H9 (cell line): ENCODE measurements at regions not wholly inside any gene's neighbourhood (a gene's known extent, or its start where the extent isn't known, plus 50 kb on each side); places are given as distances from the start of the nearest gene placed in this dataset.

Source experiments
- DNase-seq: peaks from one replicate; pipeline ENCODE4 v3.0.0-alpha.2; 2017
- H2AFZ ChIP-seq: one replicate; pipeline ENCODE4 v1.6.1; 2013; ENCODE audit warnings: mild to moderate bottlenecking, low read length, control low read depth, moderate library complexity
- H2AK5ac ChIP-seq: 2 replicates; pipeline ENCODE4 v1.6.1; 2013; ENCODE audit warnings: low read length, control low read depth, mixed read lengths; ENCODE audit not compliant: insufficient read length
- H2BK120ac ChIP-seq: one replicate; pipeline ENCODE4 v1.6.1; 2013; ENCODE audit warnings: low read depth, mild to moderate bottlenecking, low read length, control low read depth, inconsistent platforms; ENCODE audit not compliant: poor library complexity, severe bottlenecking
- H2BK12ac ChIP-seq: 2 replicates; pipeline ENCODE4 v1.6.1; 2013; ENCODE audit warnings: low read length, control low read depth, mixed read lengths, low read depth; ENCODE audit not compliant: insufficient read length
- H2BK15ac ChIP-seq: 2 replicates; pipeline ENCODE4 v1.6.1; 2013; ENCODE audit warnings: low read depth, low read length, control low read depth
- H2BK20ac ChIP-seq: one replicate; pipeline ENCODE4 v1.6.1; 2013; ENCODE audit warnings: low read depth, mild to moderate bottlenecking, low read length, control low read depth, inconsistent platforms; ENCODE audit not compliant: poor library complexity, severe bottlenecking
- H2BK5ac ChIP-seq: 2 replicates; pipeline ENCODE4 v1.6.1; 2013; ENCODE audit warnings: low read length, control low read depth, mixed read lengths; ENCODE audit not compliant: insufficient read length
- H3K14ac ChIP-seq: 2 replicates; pipeline ENCODE4 v1.6.1; 2013; ENCODE audit warnings: low read length, control low read depth; ENCODE audit not compliant: insufficient read depth
- H3K18ac ChIP-seq: 2 replicates; pipeline ENCODE4 v1.6.1; 2013; ENCODE audit warnings: low read depth, mild to moderate bottlenecking, mixed read lengths, low read length, control low read depth; ENCODE audit not compliant: insufficient read length
- H3K23ac ChIP-seq: 2 replicates; pipeline ENCODE4 v1.6.1; 2013; ENCODE audit warnings: low read length, control low read depth, mixed read lengths, low read depth; ENCODE audit not compliant: insufficient read length
- H3K23me2 ChIP-seq: 2 replicates; pipeline ENCODE4 v1.6.1; 2013; ENCODE audit warnings: low read depth, mild to moderate bottlenecking, mixed read lengths, low read length, control low read depth; ENCODE audit not compliant: insufficient read length, poor library complexity, severe bottlenecking
- H3K27ac ChIP-seq: 2 replicates; pipeline ENCODE4 v1.5.1; 2013; ENCODE audit warnings: low read length, control low read depth, mixed read lengths, low read depth; ENCODE audit not compliant: insufficient read length
- H3K27me3 ChIP-seq: 2 replicates; pipeline ENCODE4 v1.6.1; 2013; ENCODE audit warnings: low read length, control low read depth, inconsistent platforms; ENCODE audit not compliant: insufficient read depth
- H3K4ac ChIP-seq: 2 replicates; pipeline ENCODE4 v1.6.1; 2013; ENCODE audit warnings: low read depth, mild to moderate bottlenecking, control low read depth, inconsistent platforms, low read length, moderate library complexity
- H3K4me1 ChIP-seq: 2 replicates; pipeline ENCODE4 v1.6.1; 2013; ENCODE audit warnings: low read length, control low read depth, inconsistent platforms; ENCODE audit not compliant: insufficient read depth
- H3K4me2 ChIP-seq: 2 replicates; pipeline ENCODE4 v1.6.1; 2013; ENCODE audit warnings: low read length, control low read depth, mixed read lengths; ENCODE audit not compliant: insufficient read length, insufficient read depth
- H3K56ac ChIP-seq: 2 replicates; pipeline ENCODE4 v1.6.1; 2013; ENCODE audit warnings: low read depth, mild to moderate bottlenecking, mixed read lengths, low read length, control low read depth; ENCODE audit not compliant: insufficient read length
- H3K79me1 ChIP-seq: 2 replicates; pipeline ENCODE4 v1.6.1; 2013; ENCODE audit warnings: low read depth, mild to moderate bottlenecking, moderate library complexity, low read length, control low read depth, inconsistent platforms; ENCODE audit not compliant: insufficient read depth, poor library complexity, severe bottlenecking
- H3K79me2 ChIP-seq: 2 replicates; pipeline ENCODE4 v1.6.1; 2013; ENCODE audit warnings: low read length, control low read depth, inconsistent platforms; ENCODE audit not compliant: insufficient read depth
- H3K9ac ChIP-seq: 2 replicates; pipeline ENCODE4 v1.6.1; 2013; ENCODE audit warnings: low read length, control low read depth, mixed read lengths; ENCODE audit not compliant: insufficient read length; ENCODE audit errors: extremely low read depth
- H3K9me3 ChIP-seq: one replicate; pipeline ENCODE4 v1.6.1; 2013; ENCODE audit warnings: low read depth, low read length, inconsistent platforms; ENCODE audit not compliant: control insufficient read depth
- H3T11ph ChIP-seq: one replicate; pipeline ENCODE4 v1.6.1; 2013; ENCODE audit warnings: mild to moderate bottlenecking, low read length, control low read depth, inconsistent platforms
- H4K20me1 ChIP-seq: one replicate; pipeline ENCODE4 v1.6.1; 2013; ENCODE audit not compliant: control insufficient read depth, insufficient read length, insufficient read depth
- H4K5ac ChIP-seq: 2 replicates; pipeline ENCODE4 v1.6.1; 2013; ENCODE audit warnings: low read depth, mild to moderate bottlenecking, mixed read lengths, low read length, control low read depth; ENCODE audit not compliant: insufficient read length
- H4K8ac ChIP-seq: replicated peaks from 2 replicates; pipeline ENCODE4 v1.6.1; 2013; ENCODE audit warnings: low read length, control low read depth, mixed read lengths, low read depth; ENCODE audit not compliant: insufficient read length
- H4K91ac ChIP-seq: 2 replicates; pipeline ENCODE4 v1.6.1; 2013; ENCODE audit warnings: low read depth, mild to moderate bottlenecking, moderate library complexity, mixed read lengths, low read length, control low read depth; ENCODE audit not compliant: insufficient read length
- H3K27ac Mint-ChIP-seq, 3 experiments: 2 replicates in 2 of 3; 3 replicates in 1 of 3; pipeline ENCODE4 v1.8.0; 2020 to 2021; ENCODE audit warnings: mixed read lengths in 3 of 3, mild to moderate bottlenecking in 1 of 3, moderate library complexity in 1 of 3
- H3K27me3 Mint-ChIP-seq: 2 replicates; pipeline ENCODE4 v1.8.0; 2021; ENCODE audit warnings: low read depth, mild to moderate bottlenecking, moderate library complexity, mixed read lengths
- H3K36me3 Mint-ChIP-seq, 3 experiments: 2 replicates in 2 of 3; 3 replicates in 1 of 3; pipeline ENCODE4 v1.8.0; 2020 to 2021; ENCODE audit warnings: low read depth in 3 of 3, mixed read lengths in 3 of 3; ENCODE audit not compliant: insufficient read depth in 1 of 3
- H3K4me1 Mint-ChIP-seq, 2 experiments: 2 replicates each; pipeline ENCODE4 v1.8.0; 2020; ENCODE audit warnings: mixed read lengths in 2 of 2
- H3K4me3 Mint-ChIP-seq, 2 experiments: 2 replicates in 1 of 2; 3 replicates in 1 of 2; pipeline ENCODE4 v1.8.0; 2020 to 2021; ENCODE audit warnings: mild to moderate bottlenecking in 2 of 2, mixed read lengths in 2 of 2, moderate library complexity in 1 of 2
- H3K9me3 Mint-ChIP-seq, 2 experiments: 2 replicates in 1 of 2; 3 replicates in 1 of 2; pipeline ENCODE4 v1.8.0; 2020; ENCODE audit warnings: mild to moderate bottlenecking in 2 of 2, mixed read lengths in 2 of 2, moderate library complexity in 1 of 2
- WGBS: extraction: QIAGEN DNeasy Blood & Tissue Kit; methylation state at CpG from one replicate; pipeline ENCODE4 v1.1.7; 2013; ENCODE audit warnings: missing lambda C conversion rate, low lambda C conversion rate, mixed read lengths; ENCODE audit not compliant: insufficient read length; ENCODE audit errors: extremely low coverage; 5-methylcytosine and 5-hydroxymethylcytosine counted together
- TF ChIP-seq, protein P1 (sequence below): fragments of 200-600 bp; sonication (generic); conservative IDR thresholded peaks from 3 replicates; pipeline ENCODE4 v1.8.0; 2021; ENCODE audit warnings: antibody characterized with exemption, mild to moderate bottlenecking

DNA sequence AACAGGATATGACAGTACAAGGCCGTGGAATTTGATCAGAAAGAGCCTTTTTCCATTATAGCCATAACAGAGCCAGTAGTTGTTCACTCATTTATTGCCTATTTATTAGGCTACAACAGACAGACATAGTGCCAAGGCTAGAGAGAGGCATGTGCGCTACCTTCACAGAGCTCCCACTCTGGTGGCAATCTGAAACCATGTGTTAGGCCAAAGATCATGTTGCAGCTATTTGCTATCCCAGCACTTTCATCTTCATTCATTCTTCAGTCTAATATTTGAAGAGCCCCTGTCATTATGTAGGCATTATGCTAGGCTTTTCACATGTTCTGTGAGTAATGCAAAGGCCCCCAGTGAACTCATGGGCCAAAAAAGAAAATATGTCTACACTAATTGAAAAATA is 404.8 kb downstream of the IGSF11 start:
- Histone ChIP-seq H3K4ac (no peak overlapping the region), H3K79me2 (no peaks in the 10 kb centered on the region), H2BK120ac (no peak overlapping the region), H3K27ac (no peak overlapping the region), H3K18ac (no peak overlapping the region), H2AK5ac (no peak overlapping the region), H3K9ac (no peak overlapping the region), H3K9me3 (no peaks in the 10 kb centered on the region), H2BK20ac (no peak overlapping the region), H2AFZ (no peak overlapping the region), H3K14ac (no peak overlapping the region), H3K4me2 (no peak overlapping the region), H4K8ac (no peak overlapping the region), H2BK5ac (no peak overlapping the region), H2BK15ac (no peak overlapping the region), H3K79me1 (no peaks in the 10 kb centered on the region), H4K5ac (no peak overlapping the region), H2BK12ac (no peak overlapping the region), H3K23me2 (no peaks in the 10 kb centered on the region), H3T11ph (no peak overlapping the region), H3K27me3 (no peaks in the 10 kb centered on the region), H4K91ac (no peak overlapping the region), H3K4me1 (no peaks in the 10 kb centered on the region), H3K56ac (no peak overlapping the region), H4K20me1 (no peaks in the 10 kb centered on the region), H3K23ac (no peak overlapping the region)
- no peak overlapping the region for H3K27ac Mint-ChIP-seq
- DNase-seq = no peak
- peaks cover 5 to 6% of the 10 kb centered on the region in 2 experiments for H3K4me1 Mint-ChIP-seq
- WGBS = no CpG with 5 or more reads among the region's 2 CpGs
- TF ChIP-seq, protein P1, sequence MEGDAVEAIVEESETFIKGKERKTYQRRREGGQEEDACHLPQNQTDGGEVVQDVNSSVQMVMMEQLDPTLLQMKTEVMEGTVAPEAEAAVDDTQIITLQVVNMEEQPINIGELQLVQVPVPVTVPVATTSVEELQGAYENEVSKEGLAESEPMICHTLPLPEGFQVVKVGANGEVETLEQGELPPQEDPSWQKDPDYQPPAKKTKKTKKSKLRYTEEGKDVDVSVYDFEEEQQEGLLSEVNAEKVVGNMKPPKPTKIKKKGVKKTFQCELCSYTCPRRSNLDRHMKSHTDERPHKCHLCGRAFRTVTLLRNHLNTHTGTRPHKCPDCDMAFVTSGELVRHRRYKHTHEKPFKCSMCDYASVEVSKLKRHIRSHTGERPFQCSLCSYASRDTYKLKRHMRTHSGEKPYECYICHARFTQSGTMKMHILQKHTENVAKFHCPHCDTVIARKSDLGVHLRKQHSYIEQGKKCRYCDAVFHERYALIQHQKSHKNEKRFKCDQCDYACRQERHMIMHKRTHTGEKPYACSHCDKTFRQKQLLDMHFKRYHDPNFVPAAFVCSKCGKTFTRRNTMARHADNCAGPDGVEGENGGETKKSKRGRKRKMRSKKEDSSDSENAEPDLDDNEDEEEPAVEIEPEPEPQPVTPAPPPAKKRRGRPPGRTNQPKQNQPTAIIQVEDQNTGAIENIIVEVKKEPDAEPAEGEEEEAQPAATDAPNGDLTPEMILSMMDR = no peak
- no peaks in the 10 kb centered on the region for H3K27me3 Mint-ChIP-seq
- H3K9me3 Mint-ChIP-seq = no peaks in the 10 kb centered on the region; a peak in 1 of 5 replicates
- H3K36me3 Mint-ChIP-seq = no peaks in the 10 kb centered on the region; a peak in 1 of 7 replicates
- no peak overlapping the region for H3K4me3 Mint-ChIP-seq
